Esophagus muscularis mucosa (tissue), 4 donors: ENCODE measurements at regions not wholly inside any gene's neighbourhood (a gene's known extent, or its start where the extent isn't known, plus 50 kb on each side); places are given as distances from the start of the nearest gene placed in this dataset.
"Not testable (repeated sequence)": the region's sequence is repeated elsewhere in the genome, so short reads cannot be mapped to it uniquely, and the experiment has no call there.

ENCODE experiments used
- DNase-seq: peaks from one replicate; pipeline ENCODE4 v3.0.0-alpha.2; 2017; ENCODE audit errors: extremely low spot score
- H3K27ac ChIP-seq, 4 donors: fragments of 200-600 bp; sonication (generic); replicated peaks in 1 of 4; 1 replicate in 3 of 4; 2 replicates in 1 of 4; pipeline ENCODE4 v1.5.1; 2016 to 2019; ENCODE audit warnings: mild to moderate bottlenecking in 1 of 4
- H3K27me3 ChIP-seq, 4 donors: fragments of 200-600 bp; sonication (generic); one replicate each; pipeline versions ENCODE4 v1.5.1 to v1.6.0; 2016 to 2019
- H3K36me3 ChIP-seq, 4 donors: fragments of 200-600 bp; sonication (generic); one replicate each; pipeline ENCODE4 v1.5.1; 2016 to 2019
- H3K4me1 ChIP-seq, 4 donors: fragments of 200-600 bp; sonication (generic); one replicate each; pipeline ENCODE4 v1.5.1; 2016 to 2019
- H3K4me3 ChIP-seq, 4 donors: fragments of 200-600 bp; sonication (generic); 1 replicate in 2 of 4; 2 replicates in 2 of 4; pipeline ENCODE4 v1.5.1; 2016 to 2019; ENCODE audit warnings: mild to moderate bottlenecking in 4 of 4, moderate library complexity in 1 of 4
- H3K9me3 ChIP-seq, 4 donors: fragments of 200-600 bp; sonication (generic); 1 replicate in 3 of 4; 2 replicates in 1 of 4; pipeline ENCODE4 v1.5.1; 2016 to 2019
- EP300 ChIP-seq: sonication (generic); formaldehyde crosslinking; IDR thresholded peaks from one replicate; pipeline ENCODE4 v1.6.1; 2017; ENCODE audit warnings: antibody characterized with exemption
- POLR2A ChIP-seq: fragments of 450-650 bp; IDR thresholded peaks from one replicate; pipeline ENCODE4 v1.6.1; 2017; ENCODE audit warnings: antibody characterized with exemption, moderate library complexity, mild to moderate bottlenecking, low read depth
- POLR2AphosphoS5 ChIP-seq, 2 donors: sonication (generic); formaldehyde crosslinking; IDR thresholded peaks; one replicate each; pipeline ENCODE4 v1.6.1; 2017; ENCODE audit warnings: antibody characterized with exemption in 2 of 2
- WGBS: methylation state at CpG from one replicate; pipeline ENCODE4 v1.1.5; 2018; 5-methylcytosine and 5-hydroxymethylcytosine counted together
- intact Hi-C: fragments of 100-400 bp; cut with DNase I; formaldehyde crosslinking; loops from one replicate; pipeline ENCODE4 v1.15.1; 2023
- TF ChIP-seq, protein P1 (sequence below), 3 experiments: fragments of 200-600 bp in 2 of 3; fragments of 450-650 bp in 1 of 3; sonication (generic) in 2 of 3; IDR thresholded peaks; one replicate each; pipeline ENCODE4 v1.5.1; 2017 to 2019; ENCODE audit warnings: antibody characterized with exemption in 3 of 3, mild to moderate bottlenecking in 2 of 3, moderate library complexity in 1 of 3

DNA sequence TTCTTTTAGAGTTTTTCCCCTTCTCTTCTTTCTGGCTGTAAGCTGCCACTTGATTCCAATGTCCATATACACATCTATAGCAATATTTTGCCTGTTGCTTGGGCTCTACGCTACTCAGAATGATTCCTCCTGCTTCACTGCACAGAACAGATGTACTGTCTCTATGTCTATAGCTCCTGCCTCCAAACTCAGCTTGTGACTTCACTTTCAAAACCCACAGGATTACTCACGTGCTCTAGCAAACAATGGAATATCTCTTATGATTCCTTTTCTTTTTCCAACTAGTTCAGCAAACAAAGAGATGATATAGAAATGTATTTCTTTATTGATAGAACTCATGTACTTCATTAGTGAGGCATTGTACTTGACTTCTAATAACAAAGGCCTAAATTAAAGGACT, 80.5 kb upstream of the SOX13 start:
- intact Hi-C loops = no loop called here

DNA sequence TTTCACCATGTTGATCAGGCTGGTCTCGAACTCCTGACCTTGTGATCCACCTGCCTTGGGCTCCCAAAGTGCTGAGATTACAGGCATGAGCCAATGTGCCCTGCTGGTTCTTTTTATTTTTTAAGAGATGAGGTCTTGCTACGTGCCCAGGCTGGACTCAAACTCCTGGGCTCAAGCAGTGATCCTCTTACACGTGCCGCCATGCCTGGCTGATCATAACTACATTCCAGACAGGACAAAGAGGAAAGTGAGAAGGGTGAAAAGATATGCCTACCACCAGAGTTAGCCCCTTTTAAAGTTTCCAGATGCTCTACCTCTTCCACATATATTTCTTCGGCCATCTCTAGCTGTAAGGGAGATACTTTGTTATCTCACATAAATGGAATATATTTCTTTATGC, 79.7 kb upstream of the SOX13 start:
- no peak for TF ChIP-seq EP300
- TF ChIP-seq POLR2AphosphoS5 (IDR thresholded peaks at IDR 0.05) = no peak
- TF ChIP-seq, protein P1, sequence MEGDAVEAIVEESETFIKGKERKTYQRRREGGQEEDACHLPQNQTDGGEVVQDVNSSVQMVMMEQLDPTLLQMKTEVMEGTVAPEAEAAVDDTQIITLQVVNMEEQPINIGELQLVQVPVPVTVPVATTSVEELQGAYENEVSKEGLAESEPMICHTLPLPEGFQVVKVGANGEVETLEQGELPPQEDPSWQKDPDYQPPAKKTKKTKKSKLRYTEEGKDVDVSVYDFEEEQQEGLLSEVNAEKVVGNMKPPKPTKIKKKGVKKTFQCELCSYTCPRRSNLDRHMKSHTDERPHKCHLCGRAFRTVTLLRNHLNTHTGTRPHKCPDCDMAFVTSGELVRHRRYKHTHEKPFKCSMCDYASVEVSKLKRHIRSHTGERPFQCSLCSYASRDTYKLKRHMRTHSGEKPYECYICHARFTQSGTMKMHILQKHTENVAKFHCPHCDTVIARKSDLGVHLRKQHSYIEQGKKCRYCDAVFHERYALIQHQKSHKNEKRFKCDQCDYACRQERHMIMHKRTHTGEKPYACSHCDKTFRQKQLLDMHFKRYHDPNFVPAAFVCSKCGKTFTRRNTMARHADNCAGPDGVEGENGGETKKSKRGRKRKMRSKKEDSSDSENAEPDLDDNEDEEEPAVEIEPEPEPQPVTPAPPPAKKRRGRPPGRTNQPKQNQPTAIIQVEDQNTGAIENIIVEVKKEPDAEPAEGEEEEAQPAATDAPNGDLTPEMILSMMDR (IDR thresholded peaks at IDR 0.05) = no peak
- TF ChIP-seq POLR2A = no peak
- H3K4me1 ChIP-seq = peaks cover 0 to 15% (median 9%) of the 10 kb centered on the region in 4 donors
- no peak overlapping the region for H3K4me3 ChIP-seq
- H3K9me3 ChIP-seq = no peaks in the 10 kb centered on the region
- H3K36me3 ChIP-seq = no peaks in the 10 kb centered on the region
- no peak overlapping the region for H3K27ac ChIP-seq
- peaks cover 0 to 14% (median 0%) of the 10 kb centered on the region in 4 donors for H3K27me3 ChIP-seq
- intact Hi-C loops = no loop called here
- WGBS = 97% methylated on average over 5 of the region's 5 CpGs
- DNase-seq = no peak

More for the DNA sequence above, 80.5 kb upstream of the SOX13 start:
- WGBS = 83% methylated on average over 2 of the region's 2 CpGs
- no peak overlapping the region for H3K27ac ChIP-seq
- no peaks in the 10 kb centered on the region for H3K9me3 ChIP-seq
- H3K4me1 ChIP-seq = peaks cover 0 to 15% (median 9%) of the 10 kb centered on the region in 4 donors
- H3K36me3 ChIP-seq = no peaks in the 10 kb centered on the region
- peaks cover 0 to 14% (median 0%) of the 10 kb centered on the region in 4 donors for H3K27me3 ChIP-seq
- no peak for TF ChIP-seq EP300
- TF ChIP-seq, protein P1 (IDR thresholded peaks at IDR 0.05) = no peak
- no peak for TF ChIP-seq POLR2AphosphoS5 (IDR thresholded peaks at IDR 0.05)
- TF ChIP-seq POLR2A = no peak
- no peak for DNase-seq
- H3K4me3 ChIP-seq = no peak overlapping the region

DNA sequence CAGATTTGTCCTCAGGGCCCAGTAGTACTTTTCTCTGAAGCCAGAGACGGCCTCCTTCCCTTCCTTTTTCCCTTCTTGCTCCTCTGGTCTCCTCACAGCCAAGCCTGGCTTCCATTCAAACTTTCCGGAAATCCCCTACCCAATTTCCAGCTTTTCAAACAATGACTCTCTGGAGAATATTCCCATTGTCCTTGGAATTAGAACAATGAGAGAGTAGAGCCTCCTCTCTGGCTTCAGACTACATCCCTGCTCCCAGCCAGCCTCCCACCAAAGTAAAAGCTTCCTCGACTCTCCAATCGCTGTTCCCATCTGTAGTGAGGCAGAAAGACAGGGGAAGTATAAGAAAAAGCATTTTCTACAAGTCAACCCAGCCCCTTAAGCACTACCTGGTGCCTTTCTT, 77.7 kb upstream of the SOX13 start:
- WGBS = 41% methylated on average over 4 of the region's 4 CpGs
- Histone ChIP-seq H3K27ac (peak overlapping the region in 1 of 4 donors; percentile 39), H3K9me3 (peaks cover 0 to 7% (median 1%) of the 10 kb centered on the region in 4 donors), H3K27me3 (peaks cover 0 to 14% (median 0%) of the 10 kb centered on the region in 4 donors), H3K36me3 (no peaks in the 10 kb centered on the region), H3K4me1 (peaks cover 0 to 15% (median 9%) of the 10 kb centered on the region in 4 donors), H3K4me3 (no peak overlapping the region)
- TF ChIP-seq EP300 (no peak), POLR2A (no peak), POLR2AphosphoS5 (IDR thresholded peaks at IDR 0.05) (no peak)
- TF ChIP-seq, protein P1 (IDR thresholded peaks at IDR 0.05) = no peak
- DNase-seq = no peak
- intact Hi-C loops = no loop called here

DNA sequence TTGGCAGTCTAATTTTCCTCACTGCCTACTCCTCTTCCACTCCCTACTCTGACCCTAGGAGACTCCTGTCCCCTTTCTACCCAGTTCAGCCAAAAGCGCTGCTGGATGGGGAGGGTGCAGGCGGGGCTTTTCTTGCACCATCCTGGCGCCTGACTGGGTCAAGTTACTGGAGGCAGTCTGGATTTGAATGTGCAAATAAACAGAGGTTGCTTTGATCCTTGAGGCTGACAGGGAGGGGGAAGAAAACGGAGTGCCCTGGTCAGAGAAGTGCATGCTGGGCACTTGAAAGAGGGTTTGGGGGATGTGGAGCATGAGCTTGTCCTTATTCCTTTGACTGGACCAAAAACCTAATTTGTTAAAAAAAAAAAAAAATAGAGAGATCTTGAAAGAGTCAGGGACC, 76.8 kb upstream of the SOX13 start:
- intact Hi-C loops = no loop called here
- no peaks in the 10 kb centered on the region for H3K36me3 ChIP-seq
- no peak overlapping the region for H3K27ac ChIP-seq
- peaks cover 0 to 15% (median 9%) of the 10 kb centered on the region in 4 donors for H3K4me1 ChIP-seq
- H3K9me3 ChIP-seq = peaks cover 0 to 15% (median 4%) of the 10 kb centered on the region in 4 donors
- peaks cover 0 to 14% (median 0%) of the 10 kb centered on the region in 4 donors for H3K27me3 ChIP-seq
- WGBS = 39% methylated on average over 4 of the region's 4 CpGs
- no peak for DNase-seq
- no peak for TF ChIP-seq EP300
- TF ChIP-seq POLR2A = no peak
- TF ChIP-seq, protein P1 (IDR thresholded peaks at IDR 0.05) = no peak
- TF ChIP-seq POLR2AphosphoS5 (IDR thresholded peaks at IDR 0.05) = no peak
- no peak overlapping the region for H3K4me3 ChIP-seq

DNA sequence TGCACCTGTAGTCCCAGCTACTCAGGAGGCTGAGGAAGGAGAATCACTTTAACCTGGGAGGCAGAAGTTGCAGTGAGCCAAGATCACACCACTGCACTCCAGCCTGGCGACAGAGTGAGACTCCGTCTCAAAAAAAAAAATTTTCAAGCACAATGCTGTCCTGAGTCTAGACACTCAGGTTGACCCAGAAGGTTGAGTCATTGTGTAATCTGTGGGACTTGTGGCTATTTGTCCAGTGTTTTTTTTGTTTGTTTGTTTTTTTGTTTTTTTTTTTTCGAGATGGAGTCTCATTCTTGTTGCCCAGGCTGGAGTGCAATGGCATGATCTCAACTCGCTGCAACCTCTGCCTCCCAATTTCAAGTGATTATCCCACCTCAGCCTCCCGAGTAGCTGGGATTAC, 74.3 kb upstream of the SOX13 start:
- H3K27ac ChIP-seq, DNase-seq, intact Hi-C loops, H3K4me3 ChIP-seq, H3K36me3 ChIP-seq: not testable (repeated sequence)
- Histone ChIP-seq H3K4me1 (peaks cover 0 to 15% (median 9%) of the 10 kb centered on the region in 4 donors), H3K9me3 (peaks cover 0 to 15% (median 4%) of the 10 kb centered on the region in 4 donors), H3K27me3 (peaks cover 0 to 14% (median 0%) of the 10 kb centered on the region in 4 donors)
- 88% methylated on average over 5 of the region's 5 CpGs for WGBS
